Osteoblast (primary cell): ENCODE measurements at regions not wholly inside any gene's neighbourhood (a gene's known extent, or its start where the extent isn't known, plus 50 kb on each side); places are given as distances from the start of the nearest gene placed in this dataset.

ENCODE experiments used
- DNase-seq: peaks from one replicate; pipeline ENCODE4 v3.0.0; 2011; ENCODE audit warnings: low spot score, mixed read lengths; ENCODE audit not compliant: insufficient read length; ENCODE audit errors: missing footprints
- H2AFZ ChIP-seq: 2 replicates; pipeline ENCODE4 v1.6.0; 2011; ENCODE audit warnings: mild to moderate bottlenecking, low read length
- H3K27ac ChIP-seq: 2 replicates; pipeline ENCODE4 v1.5.1; 2011; ENCODE audit warnings: mild to moderate bottlenecking, low read depth, low read length, moderate library complexity
- H3K27me3 ChIP-seq: 2 replicates; pipeline ENCODE4 v1.6.0; 2012; ENCODE audit warnings: mild to moderate bottlenecking, control low read depth, inconsistent platforms, low read length, moderate library complexity; ENCODE audit not compliant: insufficient read depth
- H3K36me3 ChIP-seq: 2 replicates; pipeline ENCODE4 v1.5.1; 2011; ENCODE audit warnings: mild to moderate bottlenecking, low read length, control low read depth, moderate library complexity; ENCODE audit not compliant: insufficient read depth
- H3K4me1 ChIP-seq: 2 replicates; pipeline ENCODE4 v1.5.1; 2011; ENCODE audit warnings: mild to moderate bottlenecking, low read length, control low read depth, moderate library complexity; ENCODE audit not compliant: insufficient read depth
- H3K4me2 ChIP-seq: 2 replicates; pipeline ENCODE4 v1.6.0; 2011; ENCODE audit warnings: mild to moderate bottlenecking, low read length; ENCODE audit not compliant: insufficient read depth
- H3K4me3 ChIP-seq: fragments of 200-600 bp; sonication (generic); 3 replicates; pipeline ENCODE4 v1.5.1; 2012; ENCODE audit warnings: mild to moderate bottlenecking, low read length, inconsistent platforms; ENCODE audit not compliant: insufficient read depth
- H3K79me2 ChIP-seq: 2 replicates; pipeline ENCODE4 v1.6.0; 2012; ENCODE audit warnings: mild to moderate bottlenecking, low read length, control low read depth, inconsistent platforms; ENCODE audit not compliant: insufficient read depth
- H3K9me3 ChIP-seq: 2 replicates; pipeline ENCODE4 v1.5.1; 2011; ENCODE audit warnings: low read depth, low read length, control low read depth
- H4K20me1 ChIP-seq: 2 replicates; pipeline ENCODE4 v1.6.0; 2012; ENCODE audit warnings: mild to moderate bottlenecking, low read length, control low read depth; ENCODE audit not compliant: insufficient read depth
- TF ChIP-seq, protein P1 (sequence below): IDR thresholded peaks from 2 replicates; pipeline ENCODE4 v1.5.1; 2011; ENCODE audit warnings: mild to moderate bottlenecking, low read depth, low read length, moderate library complexity; ENCODE audit errors: extremely low read depth

- no peak overlapping the region for H3K4me2 ChIP-seq
- H3K4me1 ChIP-seq = no peaks in the 10 kb centered on the region
- H4K20me1 ChIP-seq = no peaks in the 10 kb centered on the region
- no peaks in the 10 kb centered on the region for H3K36me3 ChIP-seq
- TF ChIP-seq, protein P1, sequence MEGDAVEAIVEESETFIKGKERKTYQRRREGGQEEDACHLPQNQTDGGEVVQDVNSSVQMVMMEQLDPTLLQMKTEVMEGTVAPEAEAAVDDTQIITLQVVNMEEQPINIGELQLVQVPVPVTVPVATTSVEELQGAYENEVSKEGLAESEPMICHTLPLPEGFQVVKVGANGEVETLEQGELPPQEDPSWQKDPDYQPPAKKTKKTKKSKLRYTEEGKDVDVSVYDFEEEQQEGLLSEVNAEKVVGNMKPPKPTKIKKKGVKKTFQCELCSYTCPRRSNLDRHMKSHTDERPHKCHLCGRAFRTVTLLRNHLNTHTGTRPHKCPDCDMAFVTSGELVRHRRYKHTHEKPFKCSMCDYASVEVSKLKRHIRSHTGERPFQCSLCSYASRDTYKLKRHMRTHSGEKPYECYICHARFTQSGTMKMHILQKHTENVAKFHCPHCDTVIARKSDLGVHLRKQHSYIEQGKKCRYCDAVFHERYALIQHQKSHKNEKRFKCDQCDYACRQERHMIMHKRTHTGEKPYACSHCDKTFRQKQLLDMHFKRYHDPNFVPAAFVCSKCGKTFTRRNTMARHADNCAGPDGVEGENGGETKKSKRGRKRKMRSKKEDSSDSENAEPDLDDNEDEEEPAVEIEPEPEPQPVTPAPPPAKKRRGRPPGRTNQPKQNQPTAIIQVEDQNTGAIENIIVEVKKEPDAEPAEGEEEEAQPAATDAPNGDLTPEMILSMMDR = no peak
- no peak for DNase-seq
- H3K27me3 ChIP-seq = no peaks in the 10 kb centered on the region
- H3K27ac ChIP-seq = no peak overlapping the region
- no peaks in the 10 kb centered on the region for H3K79me2 ChIP-seq
- no peaks in the 10 kb centered on the region for H3K9me3 ChIP-seq
- H2AFZ ChIP-seq = no peak overlapping the region
- H3K4me3 ChIP-seq = no peak overlapping the region
These were observed 330.2 kb upstream of the CD180 start for GRCh38 chr5:67526793-67527192.

DNA sequence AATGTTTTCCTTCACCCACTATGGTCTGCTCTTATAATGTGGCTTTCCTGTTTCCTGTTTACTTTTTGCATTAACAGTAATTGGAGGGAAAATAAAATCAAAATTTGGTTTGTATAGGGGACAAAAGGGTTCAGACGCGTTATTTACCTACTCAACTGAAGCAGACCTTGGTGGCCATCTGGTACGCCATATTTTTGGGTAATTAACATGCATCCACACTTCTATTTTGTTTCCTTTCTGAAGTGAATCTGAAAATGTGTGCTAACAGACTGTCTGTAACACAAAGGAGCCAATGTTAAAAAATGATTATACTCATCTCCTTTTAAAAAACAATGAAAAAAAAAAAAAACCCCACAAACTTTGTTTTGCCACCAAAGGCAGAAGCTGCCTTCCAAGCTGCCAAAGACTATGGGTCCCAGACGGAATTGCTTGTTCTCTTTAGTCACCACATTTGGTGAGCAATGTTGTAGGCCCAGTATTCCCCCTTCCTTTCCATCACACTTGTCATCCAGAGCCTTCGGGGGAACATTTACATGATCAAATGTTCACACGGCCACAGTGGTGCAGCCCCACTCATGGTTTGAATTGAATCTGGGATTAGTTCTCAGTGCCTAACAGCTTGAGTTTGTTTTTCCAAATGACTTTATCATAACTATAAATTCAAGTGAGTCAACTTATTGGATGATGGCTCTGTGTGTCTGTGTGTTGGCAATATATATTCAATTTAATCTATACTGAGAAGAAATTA lies 323.7 kb upstream of the CD180 start:
- Histone ChIP-seq H3K4me3 (no peak overlapping the region), H3K36me3 (no peaks in the 10 kb centered on the region), H4K20me1 (no peaks in the 10 kb centered on the region), H2AFZ (no peak overlapping the region), H3K27ac (no peak overlapping the region), H3K4me1 (no peaks in the 10 kb centered on the region), H3K27me3 (no peaks in the 10 kb centered on the region), H3K9me3 (no peaks in the 10 kb centered on the region), H3K4me2 (no peak overlapping the region), H3K79me2 (no peaks in the 10 kb centered on the region)
- no peak for DNase-seq
- TF ChIP-seq, protein P1 = no peak

GRCh38 chr5:67518227-67518626 lies 321.6 kb upstream of the CD180 start:
- no peaks in the 10 kb centered on the region for H3K27me3 ChIP-seq
- H4K20me1 ChIP-seq = no peaks in the 10 kb centered on the region
- no peaks in the 10 kb centered on the region for H3K79me2 ChIP-seq
- H2AFZ ChIP-seq = no peak overlapping the region
- no peaks in the 10 kb centered on the region for H3K4me1 ChIP-seq
- no peak overlapping the region for H3K4me3 ChIP-seq
- H3K4me2 ChIP-seq = no peak overlapping the region
- H3K36me3 ChIP-seq = no peaks in the 10 kb centered on the region
- no peak for DNase-seq
- no peaks in the 10 kb centered on the region for H3K9me3 ChIP-seq
- no peak overlapping the region for H3K27ac ChIP-seq
- TF ChIP-seq, protein P1 = no peak

DNA sequence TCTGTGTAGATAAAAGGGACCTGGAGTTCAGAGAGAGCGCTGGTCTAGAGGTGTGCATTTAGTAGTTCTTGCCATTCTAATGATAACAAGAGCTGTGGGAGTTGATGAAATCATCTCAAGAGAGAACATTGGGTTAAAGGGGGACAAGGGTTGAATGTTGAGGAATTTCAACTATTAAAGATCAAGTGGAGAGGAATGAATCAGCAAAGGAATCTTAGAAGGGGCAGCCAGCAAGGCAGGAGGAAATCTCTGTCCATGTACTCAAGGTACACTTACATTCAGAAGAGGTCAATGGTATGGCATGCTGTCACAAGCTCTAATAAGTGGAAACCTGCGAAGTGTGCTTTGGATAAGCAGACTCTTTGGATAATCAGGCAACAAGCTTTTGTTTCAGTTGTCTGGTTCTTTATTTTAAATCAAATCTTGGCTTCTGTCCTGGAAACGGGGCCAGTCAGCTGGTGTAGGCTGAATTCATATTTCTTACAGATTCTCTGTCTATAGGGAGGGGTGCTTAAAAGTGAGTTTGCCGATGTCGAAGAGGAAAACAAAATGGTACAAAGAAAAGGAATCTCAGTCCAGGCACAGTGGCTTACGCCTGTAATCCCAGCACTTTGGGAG lies 320.5 kb upstream of the CD180 start:
- Histone ChIP-seq H3K4me3 (no peak overlapping the region), H3K27ac (no peak overlapping the region), H3K4me1 (no peaks in the 10 kb centered on the region), H3K9me3 (no peaks in the 10 kb centered on the region), H3K27me3 (no peaks in the 10 kb centered on the region), H3K79me2 (no peaks in the 10 kb centered on the region), H3K4me2 (no peak overlapping the region), H4K20me1 (no peaks in the 10 kb centered on the region), H2AFZ (no peak overlapping the region), H3K36me3 (no peaks in the 10 kb centered on the region)
- TF ChIP-seq, protein P1 = no peak
- no peak for DNase-seq
